HK-2 (cell line): ENCODE measurements at regions not wholly inside any gene's neighbourhood (a gene's known extent, or its start where the extent isn't known, plus 50 kb on each side); places are given as distances from the start of the nearest gene placed in this dataset.
"Not testable (repeated sequence)": the region's sequence is repeated elsewhere in the genome, so short reads cannot be mapped to it uniquely, and the experiment has no call there.

Source experiments
- DNase-seq: peaks from one replicate; pipeline ENCODE4 v3.0.0-alpha.2; 2018; ENCODE audit not compliant: unreplicated experiment

- no peak for DNase-seq
Measured at GRCh38 chr1:22196041-22196440, 53.1 kb upstream of the WNT4 start.

- DNase-seq = no peak
Measured at GRCh38 chr1:22196641-22197040, 53.7 kb upstream of the WNT4 start.

DNA sequence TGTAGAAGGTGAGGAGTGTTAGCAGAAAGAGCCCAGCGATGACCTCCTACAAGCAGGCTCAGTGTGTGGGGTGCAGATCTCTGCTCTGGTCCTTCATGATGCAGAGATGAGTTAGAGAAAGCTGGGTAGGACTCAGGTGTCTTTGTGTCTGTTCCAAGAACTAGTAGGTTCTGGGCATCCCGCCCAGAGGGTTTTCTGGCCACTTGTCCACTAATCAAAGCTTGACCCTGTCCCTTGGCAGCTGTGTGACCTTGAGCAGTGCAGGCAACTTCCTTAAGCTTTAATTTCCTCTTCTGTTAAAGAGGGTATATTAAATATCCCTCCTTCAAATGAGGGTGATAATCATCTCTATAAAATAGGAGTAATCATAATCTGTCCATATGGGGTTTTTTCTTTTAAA lies 54.7 kb upstream of the WNT4 start:
- DNase-seq = no peak

- no peak for DNase-seq
Measured at GRCh38 chr1:22201023-22201422, 58.1 kb upstream of the WNT4 start.

- DNase-seq = no peak
Measured at GRCh38 chr1:22203335-22203734, 60.4 kb upstream of the WNT4 start.

DNA sequence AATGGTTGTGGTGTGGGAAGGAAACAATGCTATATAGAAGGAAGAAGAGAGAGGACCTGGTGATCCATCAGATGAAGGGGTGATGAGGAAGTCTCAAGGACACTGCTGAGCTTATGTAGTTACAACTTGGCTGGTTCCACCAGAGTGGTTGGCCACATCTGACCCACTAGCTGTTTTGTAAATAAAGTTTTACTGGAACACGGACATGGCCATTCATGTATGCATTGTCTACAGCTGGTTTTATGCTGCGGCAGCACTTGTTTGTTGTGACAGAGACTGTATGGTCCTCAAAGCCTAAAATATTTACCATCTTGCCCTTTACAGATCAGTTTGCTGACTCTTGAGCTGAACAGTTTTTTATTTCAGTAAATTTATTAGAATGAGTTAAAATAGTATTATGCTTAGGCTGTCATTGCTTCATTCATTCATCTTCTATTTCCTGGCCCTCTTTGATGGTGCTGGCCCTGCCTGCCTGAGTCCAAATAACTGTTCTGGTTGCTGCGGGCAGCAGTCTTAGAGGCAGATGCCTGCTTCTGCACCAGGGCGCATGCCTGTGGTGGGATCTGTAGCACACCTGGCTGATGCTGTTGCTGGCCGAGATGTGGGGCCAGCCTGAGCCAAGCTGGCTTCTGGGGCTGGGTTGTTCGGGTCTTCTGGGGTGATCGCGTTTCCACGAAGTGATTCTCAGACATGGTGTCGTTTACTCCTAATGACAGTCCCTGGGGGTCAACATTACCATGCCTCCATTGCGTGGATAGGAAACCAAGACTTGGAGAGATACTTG lies 61.4 kb upstream of the WNT4 start:
- DNase-seq = no peak

DNA sequence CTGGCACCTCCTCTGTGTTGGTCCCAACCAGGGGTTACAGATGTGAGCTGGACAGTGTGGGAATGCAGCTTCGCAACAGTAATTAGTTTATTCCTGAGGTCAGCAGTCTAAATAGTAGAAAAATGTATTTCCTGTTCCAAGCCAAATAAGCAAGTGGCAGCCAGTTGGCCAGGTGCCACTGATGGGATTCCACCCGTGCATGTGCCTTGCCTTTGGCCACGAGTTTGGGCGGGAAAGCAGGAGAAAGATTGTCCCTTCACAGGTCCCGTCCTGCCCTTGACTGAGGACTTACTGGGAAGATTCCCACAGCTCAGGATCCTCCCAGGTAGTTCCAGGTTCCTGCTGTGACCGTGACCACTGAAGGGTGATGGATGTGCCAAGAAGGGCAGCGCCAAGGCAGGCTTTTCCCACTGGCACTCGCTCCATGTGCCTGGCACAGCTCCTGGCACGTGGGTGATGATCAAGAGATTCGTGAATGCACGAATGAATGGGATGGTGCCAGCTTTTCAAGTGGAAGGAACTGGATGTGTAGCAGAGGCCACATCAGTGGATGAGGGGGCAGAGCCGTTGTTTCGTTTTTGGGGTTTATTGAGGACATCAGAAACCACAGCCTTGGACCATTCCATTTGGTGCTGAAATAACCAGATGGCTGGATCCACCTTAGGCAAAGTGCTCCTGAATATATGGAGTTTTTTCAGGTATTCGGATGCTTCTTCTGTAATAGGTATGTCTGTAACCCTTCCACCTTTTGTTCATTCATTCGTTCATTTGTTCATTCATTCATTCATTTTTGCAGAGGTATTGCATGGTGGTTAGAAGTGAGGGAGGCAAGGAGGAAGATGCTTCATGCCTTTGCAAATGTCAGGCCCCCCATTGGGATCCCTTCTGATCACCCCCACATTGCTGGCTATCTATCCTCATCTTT lies 62.4 kb upstream of the WNT4 start:
- DNase-seq = no peak

DNA sequence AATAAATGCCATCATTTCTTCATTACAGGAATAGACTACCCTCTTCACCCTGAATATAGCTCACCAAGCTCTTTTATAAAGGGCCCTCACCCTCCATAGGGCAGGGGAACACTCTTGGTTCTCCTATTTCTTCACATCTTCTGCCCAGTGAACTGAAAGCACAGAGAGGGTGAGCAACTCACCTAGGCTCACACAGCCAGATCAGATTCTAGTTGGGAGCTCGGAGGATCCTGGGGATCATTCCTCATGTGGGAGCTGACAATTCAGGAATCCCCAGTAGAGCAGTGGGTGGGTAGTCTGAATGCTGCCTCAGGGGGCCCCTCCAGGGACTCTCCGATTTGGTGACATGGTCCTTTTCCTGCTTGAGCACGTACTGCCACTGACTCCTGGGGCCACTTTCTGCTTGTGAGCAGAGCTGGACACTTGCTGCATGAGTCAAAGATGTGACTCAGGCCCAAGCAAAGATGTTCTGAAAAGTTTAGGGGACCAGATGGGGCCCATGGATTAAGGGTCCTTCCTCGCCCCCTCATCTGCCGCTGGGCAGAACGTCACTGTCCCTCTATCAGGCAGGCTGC lies 63.7 kb upstream of the WNT4 start:
- DNase-seq = no peak

GRCh38 chr1:22207511-22208267 lies 64.8 kb upstream of the WNT4 start:
- DNase-seq = no peak

DNA sequence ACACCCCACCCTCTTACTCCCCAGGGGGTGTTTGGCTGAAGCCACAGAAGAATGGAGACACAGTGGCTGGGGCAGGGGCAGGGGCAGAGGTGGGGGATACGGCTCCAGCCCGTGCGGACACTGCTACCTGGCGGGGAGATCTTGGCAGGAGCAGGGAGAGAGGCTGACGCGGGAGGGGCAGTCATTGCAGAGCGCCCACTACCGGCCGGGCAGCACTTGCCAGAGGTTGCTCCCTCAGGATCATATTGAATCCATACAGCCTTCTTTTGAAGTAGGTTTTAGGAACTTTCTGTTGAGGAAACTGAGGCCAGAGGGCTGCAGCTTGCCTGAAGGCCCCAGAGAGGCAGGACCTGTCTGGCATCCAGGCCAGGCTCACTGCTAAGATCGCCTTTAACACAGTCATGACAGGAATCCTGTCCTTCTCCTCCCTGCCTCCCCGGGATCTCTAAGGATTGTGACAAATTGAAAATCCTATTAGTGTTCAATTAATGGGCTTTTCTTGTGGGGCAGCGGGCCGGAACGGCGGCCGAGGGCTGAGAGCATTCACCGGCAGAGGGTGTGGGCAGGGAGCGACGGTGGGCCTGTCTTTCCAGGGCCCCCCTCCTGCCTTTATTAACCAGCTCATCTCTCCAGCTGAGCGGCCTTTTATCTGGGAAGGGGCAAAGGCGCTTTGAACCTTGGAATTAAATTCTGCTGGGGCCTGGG lies 65.5 kb upstream of the WNT4 start:
- DNase-seq = no peak

DNA sequence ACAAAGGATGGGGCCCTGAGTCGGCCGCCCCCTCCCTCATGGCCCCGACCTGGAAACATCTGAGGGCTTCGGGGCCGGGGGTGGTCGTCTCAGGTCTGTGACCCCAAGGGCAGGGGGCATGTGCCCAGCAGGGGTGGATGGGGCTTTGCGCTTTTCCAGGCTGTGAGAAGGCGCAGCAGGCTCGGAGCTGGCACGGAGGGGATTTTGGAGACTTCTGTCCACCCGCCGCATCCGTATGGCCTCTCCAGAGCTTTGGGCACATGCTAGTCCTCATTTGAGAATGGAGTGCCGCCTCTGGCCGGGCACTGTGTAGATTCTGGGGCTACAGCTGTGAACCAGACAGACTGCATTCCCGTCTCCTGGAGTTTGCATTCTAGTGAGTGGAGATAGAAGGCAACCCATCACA lies 66.1 kb upstream of the WNT4 start:
- no peak for DNase-seq

DNA sequence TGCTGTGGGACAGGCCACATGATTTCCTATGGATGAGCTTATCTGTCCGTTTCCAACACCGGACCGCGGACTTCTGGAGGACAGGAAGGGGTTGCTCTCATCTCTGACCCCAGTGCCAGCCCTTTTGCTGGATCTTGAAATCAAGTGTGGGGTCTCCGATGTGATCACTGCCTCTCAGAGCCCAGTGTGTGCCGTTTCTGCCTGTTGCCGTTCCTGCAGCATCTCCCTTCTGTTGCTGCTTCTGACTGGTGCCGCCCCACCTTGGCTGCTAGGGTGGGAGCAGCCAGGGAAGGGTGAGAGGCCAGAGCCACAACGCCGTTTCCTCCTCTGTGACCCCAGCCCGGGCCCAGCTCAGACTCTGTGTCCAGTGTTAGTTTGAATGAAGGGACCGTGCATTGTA lies 67.3 kb upstream of the WNT4 start:
- DNase-seq = no peak

DNA sequence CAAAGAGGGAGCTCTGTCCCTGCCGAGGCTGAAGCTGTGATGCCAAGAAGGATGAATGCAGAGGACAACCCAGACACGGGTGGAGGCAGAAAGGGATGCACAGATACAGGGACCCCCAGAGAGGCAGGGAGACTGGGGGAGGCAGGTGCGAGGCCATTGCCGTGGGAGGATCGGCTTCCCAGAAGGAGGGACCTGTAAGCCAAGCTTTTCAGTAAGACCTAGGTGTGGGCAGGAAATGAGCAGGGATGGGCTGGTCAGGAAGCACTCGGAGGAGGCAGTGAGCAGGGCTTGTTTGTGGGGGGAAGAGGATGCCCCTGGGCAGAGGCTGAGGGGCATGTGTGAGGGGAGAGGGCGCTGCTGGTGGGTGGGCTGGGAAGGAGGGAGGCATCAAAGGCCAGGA lies 67.7 kb upstream of the WNT4 start:
- no peak for DNase-seq

DNA sequence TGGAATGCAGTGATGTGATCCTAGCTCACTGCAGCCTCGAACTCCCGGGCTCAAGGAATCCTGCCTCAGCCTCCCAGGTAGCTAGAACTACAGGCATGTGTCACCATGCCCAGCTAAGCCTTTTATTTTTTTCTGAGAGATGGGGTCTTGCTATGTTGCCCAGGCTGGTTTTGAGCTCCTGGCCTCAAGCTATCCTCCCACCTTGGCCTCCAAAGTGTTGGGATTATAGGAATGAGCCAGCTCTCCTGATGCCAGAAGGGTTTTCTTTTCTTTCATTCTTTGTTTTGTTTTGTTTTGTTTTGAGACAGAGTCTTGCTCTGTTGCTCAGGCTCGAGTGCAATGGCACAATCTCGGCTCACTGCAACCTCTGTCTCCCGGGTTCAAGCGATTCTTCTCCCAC lies 68.6 kb upstream of the WNT4 start:
- DNase-seq = not testable (repeated sequence)

DNA sequence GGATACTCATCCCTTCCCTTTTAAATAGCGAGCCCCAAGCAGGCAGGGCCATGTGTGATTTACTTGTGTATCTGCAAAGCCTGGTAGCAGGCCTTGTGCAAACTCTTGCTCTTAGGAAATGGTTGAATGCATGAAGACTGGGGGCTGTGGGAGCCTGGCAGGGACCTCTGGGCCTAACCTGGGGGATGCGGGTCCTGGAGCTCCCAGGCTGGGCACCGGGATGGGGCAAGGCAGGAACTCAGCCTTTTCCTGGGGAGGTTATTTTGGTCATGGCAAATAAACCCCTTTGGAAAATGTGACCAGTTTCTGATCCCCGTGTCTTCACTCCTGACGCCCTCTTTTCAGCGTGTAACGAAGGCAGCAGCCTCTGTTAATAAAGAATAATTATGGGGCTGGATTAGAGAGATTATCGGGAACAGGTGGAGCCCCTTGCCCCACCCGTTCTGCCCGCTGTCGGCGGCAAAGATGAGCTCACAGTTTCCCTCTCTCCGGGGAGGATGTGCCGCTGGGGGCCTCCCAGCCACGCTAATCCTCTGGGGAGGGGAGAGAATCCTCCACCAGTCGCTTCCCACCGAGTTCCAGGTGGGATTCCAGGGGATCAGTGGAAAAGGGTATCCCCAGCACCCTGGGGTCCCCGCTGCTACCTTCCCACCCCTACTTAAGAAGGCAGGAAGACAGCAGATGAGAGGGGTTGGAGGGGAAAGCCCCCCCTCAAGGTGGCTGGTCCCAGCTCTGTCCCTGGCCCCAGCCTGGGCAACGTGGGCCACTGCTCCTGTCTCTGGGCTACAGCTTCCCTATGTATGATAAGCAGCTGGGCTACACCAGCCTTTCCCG lies 69.7 kb upstream of the WNT4 start:
- DNase-seq = no peak

DNA sequence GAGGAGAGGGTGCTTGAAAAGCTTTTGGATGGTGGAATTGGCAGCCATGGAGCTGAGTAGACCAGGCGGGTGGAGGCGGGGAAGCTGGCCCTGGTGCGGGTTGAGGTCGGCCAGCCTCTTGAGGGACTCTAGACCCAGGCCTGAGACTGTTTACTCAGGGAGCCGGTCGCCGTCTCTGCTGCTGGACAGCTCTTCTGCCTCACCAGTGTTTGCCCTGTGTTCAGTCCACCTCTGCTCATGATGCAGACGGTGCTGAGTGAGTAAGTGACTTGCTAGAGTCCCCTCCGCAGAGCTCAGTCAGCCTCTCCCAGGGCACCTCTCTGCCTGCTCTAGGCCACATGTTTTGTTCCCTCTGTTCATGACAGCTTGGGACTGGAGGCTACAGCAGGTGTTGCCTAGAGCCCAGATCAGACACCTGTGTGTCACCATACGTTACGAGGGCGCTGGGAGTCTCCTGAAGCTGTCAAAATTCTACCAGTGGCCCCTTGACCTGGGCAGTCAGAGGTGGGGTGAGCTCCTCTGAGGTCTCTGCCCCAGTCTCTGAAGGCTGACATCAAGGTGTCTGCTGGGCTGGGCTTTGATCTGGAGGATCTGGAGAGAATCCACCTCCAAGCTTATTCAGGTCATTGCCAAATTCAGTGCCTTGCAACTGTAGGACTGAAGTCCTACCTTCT lies 73.5 kb upstream of the WNT4 start:
- no peak for DNase-seq

GRCh38 chr1:22216966-22217365 lies 74.1 kb upstream of the WNT4 start:
- DNase-seq = no peak

DNA sequence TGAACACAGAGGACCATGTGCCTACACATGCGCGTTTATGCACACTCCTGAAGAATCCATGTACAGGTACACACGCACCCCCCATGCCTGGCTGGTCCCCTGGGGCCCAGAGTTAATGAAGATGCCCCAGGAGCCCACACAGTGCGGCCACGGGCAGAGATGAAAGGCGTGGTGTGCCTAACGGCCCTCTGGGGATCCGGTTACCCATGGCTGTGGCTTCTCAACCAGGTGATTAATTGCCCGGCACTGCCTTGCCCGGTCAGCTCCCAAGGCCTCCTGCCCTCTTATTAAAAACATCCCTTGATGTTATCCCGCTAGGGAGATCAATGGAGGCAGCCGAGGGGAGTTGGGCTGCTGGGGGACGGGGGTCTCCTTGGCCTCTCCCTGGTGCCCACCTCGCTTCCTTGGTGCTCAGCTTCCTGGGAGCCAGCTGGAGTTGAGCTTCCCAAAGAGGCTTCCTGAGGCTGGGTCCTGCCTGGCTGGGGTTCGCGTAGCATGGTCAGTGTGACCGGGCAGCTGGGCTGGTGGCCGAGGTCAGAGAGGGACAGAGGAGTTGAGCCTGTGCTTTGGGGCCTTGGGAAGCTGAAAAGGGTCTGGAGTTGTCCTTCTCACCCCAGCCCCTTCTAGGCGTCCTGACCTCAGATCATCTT lies 75.0 kb upstream of the WNT4 start:
- DNase-seq = no peak

- no peak for DNase-seq
Measured at GRCh38 chr1:22218618-22219250, 75.8 kb upstream of the WNT4 start.
